Endothelial cell of umbilical vein (primary cell): ENCODE measurements at regions not wholly inside any gene's neighbourhood (a gene's known extent, or its start where the extent isn't known, plus 50 kb on each side); places are given as distances from the start of the nearest gene placed in this dataset.

ENCODE experiments used
- BruUV-seq: library from RNA; stranded (reverse); fragments of 400-500 nt; replicated peaks from 2 replicates; lab custom pipeline; 2021; lab: Mats Ljungman, UMichigan
- CTCF ChIA-PET: fragments of 300-600, 350-600 bp; sonication (Branson Sonifier 250); formaldehyde crosslinking; loops from one replicate; lab custom pipeline; 2021; ENCODE audit warnings: antibody characterized with exemption, inconsistent platforms; lab: Charles Lee
- POLR2A ChIA-PET: fragments of 300-600, 350-600 bp; sonication (Branson Sonifier 250); formaldehyde crosslinking; loops from one replicate; lab custom pipeline; 2021; ENCODE audit warnings: antibody characterized with exemption, inconsistent platforms; lab: Charles Lee
- DNase-seq: peaks from one replicate; pipeline ENCODE4 v3.0.0-alpha.2; 2011; ENCODE audit warnings: low read depth, low spot score
- FAIRE-seq: peaks from 2 replicates; lab custom pipeline; 2011; peaks lifted over from hg19 to GRCh38; lab: Jason Lieb, UNC
- H2AFZ ChIP-seq: 2 replicates; pipeline ENCODE4 v1.6.0; 2012; ENCODE audit warnings: low read depth, low read length, control low read depth, inconsistent platforms
- H3K27ac ChIP-seq: 2 replicates; pipeline ENCODE4 v1.5.1; 2011; ENCODE audit warnings: low read depth, mild to moderate bottlenecking, control low read depth, low read length, moderate library complexity; ENCODE audit not compliant: insufficient read depth
- H3K27me3 ChIP-seq, 2 experiments: 2 replicates each; pipeline versions ENCODE4 v1.6.0 to v1.6.1; 2011; ENCODE audit warnings: low read length in 2 of 2, mixed read lengths in 1 of 2; ENCODE audit not compliant: control insufficient read depth in 2 of 2, insufficient read depth in 2 of 2
- H3K36me3 ChIP-seq, 2 experiments: 2 replicates in 1 of 2; 3 replicates in 1 of 2; pipeline ENCODE4 v1.5.1; 2011; ENCODE audit warnings: low read length in 2 of 2, mild to moderate bottlenecking in 1 of 2, moderate library complexity in 1 of 2; ENCODE audit not compliant: control insufficient read depth in 2 of 2, insufficient read depth in 2 of 2; ENCODE audit errors: extremely low read depth in 1 of 2
- H3K4me1 ChIP-seq: 3 replicates; pipeline ENCODE4 v1.5.1; 2011; ENCODE audit warnings: mild to moderate bottlenecking, low read length; ENCODE audit not compliant: control insufficient read depth, insufficient read depth; ENCODE audit errors: extremely low read depth
- H3K4me2 ChIP-seq: 2 replicates; pipeline ENCODE4 v1.6.1; 2011; ENCODE audit warnings: low read length, control low read depth, mixed read lengths; ENCODE audit not compliant: insufficient read depth
- H3K4me3 ChIP-seq, 3 experiments: fragments of 200-600 bp in 1 of 3; sonication (generic), shearing (Covaris generic) in 1 of 3; replicated peaks in 1 of 3; 2 replicates each; pipeline ENCODE4 v1.5.1; 2011 to 2016; ENCODE audit warnings: control low read depth in 3 of 3, low read length in 3 of 3, mild to moderate bottlenecking in 2 of 3, inconsistent platforms in 1 of 3, low read depth in 1 of 3, moderate library complexity in 1 of 3; ENCODE audit not compliant: insufficient read depth in 1 of 3
- H3K79me2 ChIP-seq: 2 replicates; pipeline ENCODE4 v1.6.0; 2012; ENCODE audit warnings: low read length, inconsistent platforms; ENCODE audit not compliant: control insufficient read depth, insufficient read depth
- H3K9ac ChIP-seq: replicated peaks from 2 replicates; pipeline ENCODE3; 2011; ENCODE audit warnings: low read length, control low read depth; ENCODE audit not compliant: insufficient read depth; ENCODE audit errors: extremely low read depth
- H3K9me1 ChIP-seq: replicated peaks from 3 replicates; pipeline ENCODE4 v1.6.0; 2011; ENCODE audit warnings: mild to moderate bottlenecking, low read length; ENCODE audit not compliant: control insufficient read depth, insufficient read depth; ENCODE audit errors: extremely low read depth
- H3K9me3 ChIP-seq: replicated peaks from 2 replicates; pipeline ENCODE4 v1.5.1; 2012; ENCODE audit warnings: low read length, inconsistent platforms; ENCODE audit not compliant: control insufficient read depth, insufficient read depth
- H4K20me1 ChIP-seq: replicated peaks from 2 replicates; pipeline ENCODE3; 2011; ENCODE audit warnings: mild to moderate bottlenecking, low read length; ENCODE audit not compliant: control insufficient read depth, insufficient read depth; ENCODE audit errors: extremely low read depth
- EZH2 ChIP-seq: IDR thresholded peaks from 2 replicates; pipeline ENCODE4 v1.6.1; 2012; ENCODE audit warnings: borderline replicate concordance, low read depth, mild to moderate bottlenecking, moderate library complexity, low read length, inconsistent platforms; ENCODE audit not compliant: severe bottlenecking
- FOS ChIP-seq: IDR thresholded peaks from 2 replicates; pipeline ENCODE4 v1.6.1; 2011; ENCODE audit warnings: mild to moderate bottlenecking, low read length, moderate library complexity, borderline replicate concordance; ENCODE audit not compliant: insufficient read depth
- GATA2 ChIP-seq: IDR thresholded peaks from 2 replicates; pipeline ENCODE4 v1.7.0; 2011; ENCODE audit warnings: low read depth, mild to moderate bottlenecking, moderate library complexity, mixed read lengths, low read length; ENCODE audit not compliant: insufficient read length, insufficient read depth
- JUN ChIP-seq: IDR thresholded peaks from 2 replicates; pipeline ENCODE4 v1.6.1; 2011; ENCODE audit warnings: borderline replicate concordance, low read depth; ENCODE audit not compliant: insufficient read length, insufficient read depth
- MAX ChIP-seq: IDR thresholded peaks from 2 replicates; pipeline ENCODE4 v1.6.1; 2011; ENCODE audit not compliant: insufficient read depth, insufficient read length
- MYC ChIP-seq: IDR thresholded peaks from one replicate; pipeline ENCODE4 v1.6.1; 2011; ENCODE audit warnings: mild to moderate bottlenecking, low read depth, low read length
- POLR2A ChIP-seq: IDR thresholded peaks from 2 replicates; pipeline ENCODE4 v1.6.1; 2012; ENCODE audit warnings: low read depth, mild to moderate bottlenecking, control low read depth, low read length
- POLR2AphosphoS5 ChIP-seq: IDR thresholded peaks from 2 replicates; pipeline ENCODE4 v1.6.1; 2012; ENCODE audit warnings: low read depth, mild to moderate bottlenecking, control low read depth, low read length, moderate library complexity; ENCODE audit not compliant: insufficient read depth
- dilution Hi-C: fragments of 300-500 bp; cut with MboI; formaldehyde crosslinking; loops from one replicate; pipeline ENCODE4 v1.15.0; 2019; ENCODE audit warnings: low sequenced_read_pairs; ENCODE audit not compliant: extremely low pct_ligation_motif_present
- intact Hi-C: fragments of 100-400 bp; cut with micrococcal nuclease; formaldehyde crosslinking; loops from one replicate; pipeline ENCODE4 v1.10.0; 2022
- TF ChIP-seq, protein P1 (sequence below), 2 donors: IDR thresholded peaks; 1 replicate in 1 of 2; 2 replicates in 1 of 2; pipeline ENCODE4 v1.5.1; 2011; ENCODE audit warnings: low read length in 2 of 2, mild to moderate bottlenecking in 2 of 2, moderate library complexity in 2 of 2, control low read depth in 1 of 2, inconsistent platforms in 1 of 2, low read depth in 1 of 2; ENCODE audit not compliant: insufficient read depth in 1 of 2; ENCODE audit errors: extremely low read depth in 1 of 2

DNA sequence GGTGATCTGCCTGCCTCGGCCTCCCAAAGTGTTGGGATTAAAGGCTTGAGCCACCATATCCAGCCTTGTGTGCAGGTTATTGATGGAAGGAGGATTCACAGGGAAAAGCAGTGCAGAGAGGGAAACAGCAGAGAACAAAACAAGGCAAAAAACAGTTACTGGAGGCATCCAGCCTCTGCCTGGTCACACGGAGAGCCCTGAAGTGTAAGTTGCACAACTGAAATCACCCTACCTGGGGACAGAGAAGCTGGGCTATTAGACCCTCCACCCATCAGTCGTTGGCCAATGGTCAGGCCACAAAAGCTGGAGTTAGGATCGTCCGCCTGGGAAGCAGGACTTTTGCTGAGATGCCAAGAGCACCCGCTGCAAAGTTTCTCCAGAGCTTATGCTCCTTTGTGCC is 57.9 kb upstream of the BCO1 start:
- Histone ChIP-seq H3K4me2 (no peak overlapping the region), H3K36me3 (no peaks in the 10 kb centered on the region), H3K9me1 (no peaks in the 10 kb centered on the region), H4K20me1 (no peaks in the 10 kb centered on the region), H3K79me2 (no peaks in the 10 kb centered on the region), H3K27me3 (no peaks in the 10 kb centered on the region), H3K9me3 (no peaks in the 10 kb centered on the region), H3K4me1 (no peaks in the 10 kb centered on the region), H3K27ac (no peak overlapping the region), H3K9ac (no peak overlapping the region), H2AFZ (no peak overlapping the region), H3K4me3 (no peak overlapping the region)
- ChIA-PET POLR2A (no interaction called here), CTCF (no interaction called here)
- dilution Hi-C loops, result no loop called here
- TF ChIP-seq POLR2AphosphoS5, result no peak
- no TSS peak for BruUV-seq
- FAIRE-seq (no peak), DNase-seq (no peak)
- intact Hi-C loops, result no loop called here

- FAIRE-seq, result no peak
- dilution Hi-C loops, result no loop called here
- POLR2A ChIA-PET, result no interaction called here
Measured at GRCh38 chr16:81179219-81179618, 59.3 kb upstream of the BCO1 start.

More at GRCh38 chr16:81179219-81179618, 59.3 kb upstream of the BCO1 start:
- intact Hi-C loops, result no loop called here
- no peak for TF ChIP-seq JUN
- TF ChIP-seq POLR2AphosphoS5, result no peak
- TF ChIP-seq MAX, result no peak
- TF ChIP-seq EZH2, result no peak
- no peak for TF ChIP-seq FOS
- TF ChIP-seq GATA2, result no peak
- no peak for TF ChIP-seq MYC
- TF ChIP-seq, protein P1, sequence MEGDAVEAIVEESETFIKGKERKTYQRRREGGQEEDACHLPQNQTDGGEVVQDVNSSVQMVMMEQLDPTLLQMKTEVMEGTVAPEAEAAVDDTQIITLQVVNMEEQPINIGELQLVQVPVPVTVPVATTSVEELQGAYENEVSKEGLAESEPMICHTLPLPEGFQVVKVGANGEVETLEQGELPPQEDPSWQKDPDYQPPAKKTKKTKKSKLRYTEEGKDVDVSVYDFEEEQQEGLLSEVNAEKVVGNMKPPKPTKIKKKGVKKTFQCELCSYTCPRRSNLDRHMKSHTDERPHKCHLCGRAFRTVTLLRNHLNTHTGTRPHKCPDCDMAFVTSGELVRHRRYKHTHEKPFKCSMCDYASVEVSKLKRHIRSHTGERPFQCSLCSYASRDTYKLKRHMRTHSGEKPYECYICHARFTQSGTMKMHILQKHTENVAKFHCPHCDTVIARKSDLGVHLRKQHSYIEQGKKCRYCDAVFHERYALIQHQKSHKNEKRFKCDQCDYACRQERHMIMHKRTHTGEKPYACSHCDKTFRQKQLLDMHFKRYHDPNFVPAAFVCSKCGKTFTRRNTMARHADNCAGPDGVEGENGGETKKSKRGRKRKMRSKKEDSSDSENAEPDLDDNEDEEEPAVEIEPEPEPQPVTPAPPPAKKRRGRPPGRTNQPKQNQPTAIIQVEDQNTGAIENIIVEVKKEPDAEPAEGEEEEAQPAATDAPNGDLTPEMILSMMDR (IDR thresholded peaks at IDR 0.05; ENCODE audit: extremely low read depth in 1 of 2, insufficient read depth in 1 of 2, low read depth in 1 of 2, low read length in 2 of 2), result no peak
- TF ChIP-seq POLR2A, result no peak
- Histone ChIP-seq H3K27ac (no peak overlapping the region), H2AFZ (no peak overlapping the region), H3K9me1 (no peaks in the 10 kb centered on the region), H3K9ac (no peak overlapping the region), H3K9me3 (no peaks in the 10 kb centered on the region), H4K20me1 (no peaks in the 10 kb centered on the region), H3K79me2 (no peaks in the 10 kb centered on the region), H3K27me3 (no peaks in the 10 kb centered on the region), H3K4me1 (no peaks in the 10 kb centered on the region), H3K4me3 (no peak overlapping the region), H3K36me3 (no peaks in the 10 kb centered on the region), H3K4me2 (no peak overlapping the region)
- no peak for DNase-seq
- CTCF ChIA-PET, result no interaction called here
- no TSS peak for BruUV-seq
